GM04504 (cell line): ENCODE measurements at regions not wholly inside any gene's neighbourhood (a gene's known extent, or its start where the extent isn't known, plus 50 kb on each side); places are given as distances from the start of the nearest gene placed in this dataset.

Experiments
- DNase-seq: peaks from one replicate; pipeline ENCODE4 v3.0.0-alpha.2; 2012; ENCODE audit warnings: low read depth

- DNase-seq, result no peak
Measured at GRCh38 chr1:208298593-208299269, 54.5 kb upstream of the PLXNA2 start.

GRCh38 chr1:208300084-208300770 lies 56.0 kb upstream of the PLXNA2 start:
- DNase-seq, result no peak

- no peak for DNase-seq
Measured at GRCh38 chr1:208302699-208303238, 58.6 kb upstream of the PLXNA2 start.

- DNase-seq, result no peak
Measured at GRCh38 chr1:208303743-208304712, 59.8 kb upstream of the PLXNA2 start.

GRCh38 chr1:208308221-208308620 lies 64.0 kb upstream of the PLXNA2 start:
- DNase-seq, result no peak

GRCh38 chr1:208309771-208310170 lies 65.6 kb upstream of the PLXNA2 start:
- DNase-seq, result no peak

GRCh38 chr1:208312706-208313105 lies 68.5 kb upstream of the PLXNA2 start:
- no peak for DNase-seq

- DNase-seq, result no peak
Measured at GRCh38 chr1:208314431-208314830, 70.2 kb upstream of the PLXNA2 start.

GRCh38 chr1:208318150-208318734 lies 74.1 kb upstream of the PLXNA2 start:
- DNase-seq, result no peak

- DNase-seq, result no peak
Measured at GRCh38 chr1:208324005-208324404, 79.8 kb upstream of the PLXNA2 start.

- DNase-seq, result no peak
Measured at GRCh38 chr1:208326033-208326432, 81.8 kb upstream of the PLXNA2 start.

GRCh38 chr1:208329300-208329699 lies 85.1 kb upstream of the PLXNA2 start:
- DNase-seq, result no peak

- DNase-seq, result no peak
Measured at GRCh38 chr1:208332036-208332773, 88.0 kb upstream of the PLXNA2 start.

GRCh38 chr1:208332774-208333126 lies 88.6 kb upstream of the PLXNA2 start:
- no peak for DNase-seq

GRCh38 chr1:208333676-208334075 lies 89.5 kb upstream of the PLXNA2 start:
- DNase-seq, result no peak

GRCh38 chr1:208335371-208336136 lies 91.4 kb upstream of the PLXNA2 start:
- DNase-seq, result no peak

- DNase-seq, result no peak
Measured at GRCh38 chr1:208336137-208336518, 91.9 kb upstream of the PLXNA2 start.

- DNase-seq, result no peak
Measured at GRCh38 chr1:208339911-208340310, 95.7 kb upstream of the PLXNA2 start.

- DNase-seq, result no peak
Measured at GRCh38 chr1:208343226-208343625, 99.0 kb upstream of the PLXNA2 start.

GRCh38 chr1:208344202-208344857 lies 100.1 kb upstream of the PLXNA2 start:
- DNase-seq, result no peak
